ENCODE measurements at regions not wholly inside any gene's neighbourhood (a gene's known extent, or its start where the extent isn't known, plus 50 kb on each side); places are given as distances from the start of the nearest gene placed in this dataset.

- DNase-seq = no peak
- intact Hi-C loops (cut with DNase I) = no loop called here
- H3K36me3 ChIP-seq = no peaks in the 10 kb centered on the region
- no peaks in the 10 kb centered on the region for H3K27me3 ChIP-seq
- H3K4me3 ChIP-seq = no peak overlapping the region
- TF ChIP-seq, protein P1, sequence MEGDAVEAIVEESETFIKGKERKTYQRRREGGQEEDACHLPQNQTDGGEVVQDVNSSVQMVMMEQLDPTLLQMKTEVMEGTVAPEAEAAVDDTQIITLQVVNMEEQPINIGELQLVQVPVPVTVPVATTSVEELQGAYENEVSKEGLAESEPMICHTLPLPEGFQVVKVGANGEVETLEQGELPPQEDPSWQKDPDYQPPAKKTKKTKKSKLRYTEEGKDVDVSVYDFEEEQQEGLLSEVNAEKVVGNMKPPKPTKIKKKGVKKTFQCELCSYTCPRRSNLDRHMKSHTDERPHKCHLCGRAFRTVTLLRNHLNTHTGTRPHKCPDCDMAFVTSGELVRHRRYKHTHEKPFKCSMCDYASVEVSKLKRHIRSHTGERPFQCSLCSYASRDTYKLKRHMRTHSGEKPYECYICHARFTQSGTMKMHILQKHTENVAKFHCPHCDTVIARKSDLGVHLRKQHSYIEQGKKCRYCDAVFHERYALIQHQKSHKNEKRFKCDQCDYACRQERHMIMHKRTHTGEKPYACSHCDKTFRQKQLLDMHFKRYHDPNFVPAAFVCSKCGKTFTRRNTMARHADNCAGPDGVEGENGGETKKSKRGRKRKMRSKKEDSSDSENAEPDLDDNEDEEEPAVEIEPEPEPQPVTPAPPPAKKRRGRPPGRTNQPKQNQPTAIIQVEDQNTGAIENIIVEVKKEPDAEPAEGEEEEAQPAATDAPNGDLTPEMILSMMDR (IDR thresholded peaks at IDR 0.05) = no peak
- no peaks in the 10 kb centered on the region for H3K9me3 ChIP-seq
- ATAC-seq = no peak
- H3K27ac ChIP-seq = no peak overlapping the region
- H3K4me1 ChIP-seq = no peaks in the 10 kb centered on the region
Measured at GRCh38 chr5:136646915-136647314, 281.6 kb upstream of the TRPC7 start.

DNA sequence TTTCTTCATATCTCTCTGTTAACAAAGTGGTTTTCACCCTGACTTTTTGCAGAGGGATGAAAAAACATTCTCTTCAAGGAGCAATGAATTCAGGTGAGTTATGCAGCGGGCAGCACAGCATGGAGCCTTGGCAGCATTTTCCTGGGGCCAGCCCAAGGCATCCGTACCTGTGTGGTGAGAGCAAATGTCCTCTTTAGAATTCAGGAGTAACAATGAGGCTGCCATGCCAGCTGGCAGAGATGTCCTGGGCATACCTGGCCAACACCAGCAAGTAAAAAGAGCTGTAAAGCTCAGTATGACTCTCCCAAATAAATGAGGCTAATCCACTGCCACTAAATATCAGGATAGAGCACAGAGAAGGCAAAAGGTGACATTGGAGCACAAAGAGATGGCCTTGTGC, 277.6 kb upstream of the TRPC7 start:
- TF ChIP-seq, protein P1 (IDR thresholded peaks at IDR 0.05) = no peak
- H3K9me3 ChIP-seq = no peaks in the 10 kb centered on the region
- H3K4me1 ChIP-seq = no peaks in the 10 kb centered on the region
- intact Hi-C loops (cut with DNase I) = no loop called here
- H3K36me3 ChIP-seq = no peaks in the 10 kb centered on the region
- DNase-seq (no peak), ATAC-seq (no peak)
- no peaks in the 10 kb centered on the region for H3K27me3 ChIP-seq
- H3K4me3 ChIP-seq = no peak overlapping the region
- no peak overlapping the region for H3K27ac ChIP-seq

GRCh38 chr5:136639616-136640015, 274.3 kb upstream of the TRPC7 start:
- Histone ChIP-seq H3K27me3 (no peaks in the 10 kb centered on the region), H3K4me3 (no peak overlapping the region), H3K27ac (no peak overlapping the region), H3K36me3 (no peaks in the 10 kb centered on the region), H3K4me1 (no peaks in the 10 kb centered on the region), H3K9me3 (no peaks in the 10 kb centered on the region)
- TF ChIP-seq, protein P1 (IDR thresholded peaks at IDR 0.05) = no peak
- intact Hi-C loops (cut with DNase I) = no loop called here
- ATAC-seq (no peak), DNase-seq (no peak)

DNA sequence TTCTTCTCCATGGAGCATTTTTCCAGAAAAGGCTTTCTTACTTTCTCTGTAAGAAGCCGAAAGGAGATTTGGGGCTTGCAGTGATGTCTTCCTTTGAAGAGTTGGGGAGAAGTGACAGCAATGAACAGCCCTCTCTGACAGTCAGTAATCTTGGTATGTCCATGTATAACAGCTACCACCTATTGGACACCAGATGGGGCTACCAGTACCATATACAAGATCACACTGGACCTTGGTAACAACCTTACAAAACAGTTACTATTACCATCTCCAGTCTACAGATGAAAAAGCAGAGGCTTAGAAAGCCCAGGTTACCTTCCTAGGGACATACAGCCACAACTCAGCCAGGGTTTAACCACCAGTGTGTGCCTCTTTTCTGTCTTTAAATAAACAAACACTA, 272.7 kb upstream of the TRPC7 start:
- Histone ChIP-seq H3K36me3 (no peaks in the 10 kb centered on the region), H3K4me3 (no peak overlapping the region), H3K4me1 (no peaks in the 10 kb centered on the region), H3K9me3 (no peaks in the 10 kb centered on the region), H3K27me3 (no peaks in the 10 kb centered on the region), H3K27ac (no peak overlapping the region)
- ATAC-seq (no peak), DNase-seq (no peak)
- TF ChIP-seq, protein P1 (IDR thresholded peaks at IDR 0.05) = no peak
- intact Hi-C loops (cut with DNase I) = no loop called here

- no peak for DNase-seq
- H3K27ac ChIP-seq = no peak overlapping the region
- H3K27me3 ChIP-seq = no peaks in the 10 kb centered on the region
- TF ChIP-seq, protein P1 (IDR thresholded peaks at IDR 0.05) = no peak
- no peak for ATAC-seq
- intact Hi-C loops (cut with DNase I) = no loop called here
- H3K36me3 ChIP-seq = no peaks in the 10 kb centered on the region
- no peaks in the 10 kb centered on the region for H3K9me3 ChIP-seq
- H3K4me1 ChIP-seq = no peaks in the 10 kb centered on the region
- no peak overlapping the region for H3K4me3 ChIP-seq
Measured at GRCh38 chr5:136636001-136636400, 270.7 kb upstream of the TRPC7 start.

All from left lung (tissue), 4 donors.